ENCODE measurements at regions not wholly inside any gene's neighbourhood (a gene's known extent, or its start where the extent isn't known, plus 50 kb on each side); places are given as distances from the start of the nearest gene placed in this dataset.

- TF ChIP-seq, protein P1, sequence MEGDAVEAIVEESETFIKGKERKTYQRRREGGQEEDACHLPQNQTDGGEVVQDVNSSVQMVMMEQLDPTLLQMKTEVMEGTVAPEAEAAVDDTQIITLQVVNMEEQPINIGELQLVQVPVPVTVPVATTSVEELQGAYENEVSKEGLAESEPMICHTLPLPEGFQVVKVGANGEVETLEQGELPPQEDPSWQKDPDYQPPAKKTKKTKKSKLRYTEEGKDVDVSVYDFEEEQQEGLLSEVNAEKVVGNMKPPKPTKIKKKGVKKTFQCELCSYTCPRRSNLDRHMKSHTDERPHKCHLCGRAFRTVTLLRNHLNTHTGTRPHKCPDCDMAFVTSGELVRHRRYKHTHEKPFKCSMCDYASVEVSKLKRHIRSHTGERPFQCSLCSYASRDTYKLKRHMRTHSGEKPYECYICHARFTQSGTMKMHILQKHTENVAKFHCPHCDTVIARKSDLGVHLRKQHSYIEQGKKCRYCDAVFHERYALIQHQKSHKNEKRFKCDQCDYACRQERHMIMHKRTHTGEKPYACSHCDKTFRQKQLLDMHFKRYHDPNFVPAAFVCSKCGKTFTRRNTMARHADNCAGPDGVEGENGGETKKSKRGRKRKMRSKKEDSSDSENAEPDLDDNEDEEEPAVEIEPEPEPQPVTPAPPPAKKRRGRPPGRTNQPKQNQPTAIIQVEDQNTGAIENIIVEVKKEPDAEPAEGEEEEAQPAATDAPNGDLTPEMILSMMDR (IDR thresholded peaks at IDR 0.05) = no peak
- TF ChIP-seq POLR2A (IDR thresholded peaks at IDR 0.05) = no peak
These were observed 167.7 kb upstream of the SHH start for GRCh38 chr7:155979994-155980393.

Data from esophagus squamous epithelium (tissue), 4 donors.